AG04449 (cell line): ENCODE measurements at regions not wholly inside any gene's neighbourhood (a gene's known extent, or its start where the extent isn't known, plus 50 kb on each side); places are given as distances from the start of the nearest gene placed in this dataset.

Experiments
- CTCF ChIA-PET: fragments of 350-600 bp; formaldehyde crosslinking; extraction: SDS; loops from one replicate; lab custom pipeline; 2021; ENCODE audit warnings: antibody characterized with exemption; lab: Yijun Ruan, JAX
- POLR2A ChIA-PET: fragments of 400-600, 350-600 bp; formaldehyde crosslinking; extraction: SDS; loops from one replicate; lab custom pipeline; 2020; ENCODE audit warnings: antibody characterized with exemption, inconsistent platforms; lab: Yijun Ruan, JAX
- DNase-seq: peaks from one replicate; pipeline ENCODE4 v3.0.0-alpha.2; 2010; ENCODE audit warnings: low read depth, low spot score
- H3K4me3 ChIP-seq: 2 replicates; pipeline ENCODE4 v1.5.1; 2011; ENCODE audit warnings: low read depth, mild to moderate bottlenecking, control low read depth, low read length
- TF ChIP-seq, protein P1 (sequence below): IDR thresholded peaks from one replicate; pipeline ENCODE4 v1.5.1; 2011; ENCODE audit warnings: mild to moderate bottlenecking, moderate library complexity, low read length, control low read depth, inconsistent platforms; ENCODE audit not compliant: insufficient read depth; ENCODE audit errors: missing control alignments

DNA sequence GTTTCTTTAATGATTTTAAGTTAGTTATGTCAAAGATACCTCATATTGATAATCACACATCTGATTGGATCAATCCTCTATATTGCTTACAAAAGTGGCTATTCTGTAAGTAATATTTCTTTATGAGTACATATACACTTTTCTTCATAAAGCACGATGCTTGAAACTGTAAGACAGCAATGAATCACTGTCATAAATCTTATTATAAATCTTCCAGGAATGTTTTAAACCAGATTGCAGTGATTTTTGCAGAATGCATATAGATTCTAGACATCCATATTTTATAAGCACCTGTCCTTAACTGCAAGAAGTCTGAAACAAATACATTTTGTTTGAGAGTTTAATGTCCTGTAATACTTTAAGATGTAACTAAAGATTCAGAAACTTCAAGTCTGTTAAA lies 367.0 kb upstream of the FANCL start:
- TF ChIP-seq, protein P1, sequence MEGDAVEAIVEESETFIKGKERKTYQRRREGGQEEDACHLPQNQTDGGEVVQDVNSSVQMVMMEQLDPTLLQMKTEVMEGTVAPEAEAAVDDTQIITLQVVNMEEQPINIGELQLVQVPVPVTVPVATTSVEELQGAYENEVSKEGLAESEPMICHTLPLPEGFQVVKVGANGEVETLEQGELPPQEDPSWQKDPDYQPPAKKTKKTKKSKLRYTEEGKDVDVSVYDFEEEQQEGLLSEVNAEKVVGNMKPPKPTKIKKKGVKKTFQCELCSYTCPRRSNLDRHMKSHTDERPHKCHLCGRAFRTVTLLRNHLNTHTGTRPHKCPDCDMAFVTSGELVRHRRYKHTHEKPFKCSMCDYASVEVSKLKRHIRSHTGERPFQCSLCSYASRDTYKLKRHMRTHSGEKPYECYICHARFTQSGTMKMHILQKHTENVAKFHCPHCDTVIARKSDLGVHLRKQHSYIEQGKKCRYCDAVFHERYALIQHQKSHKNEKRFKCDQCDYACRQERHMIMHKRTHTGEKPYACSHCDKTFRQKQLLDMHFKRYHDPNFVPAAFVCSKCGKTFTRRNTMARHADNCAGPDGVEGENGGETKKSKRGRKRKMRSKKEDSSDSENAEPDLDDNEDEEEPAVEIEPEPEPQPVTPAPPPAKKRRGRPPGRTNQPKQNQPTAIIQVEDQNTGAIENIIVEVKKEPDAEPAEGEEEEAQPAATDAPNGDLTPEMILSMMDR = no peak
- CTCF ChIA-PET = no interaction called here
- no peak for DNase-seq
- POLR2A ChIA-PET = no interaction called here
- H3K4me3 ChIP-seq = no peak overlapping the region

DNA sequence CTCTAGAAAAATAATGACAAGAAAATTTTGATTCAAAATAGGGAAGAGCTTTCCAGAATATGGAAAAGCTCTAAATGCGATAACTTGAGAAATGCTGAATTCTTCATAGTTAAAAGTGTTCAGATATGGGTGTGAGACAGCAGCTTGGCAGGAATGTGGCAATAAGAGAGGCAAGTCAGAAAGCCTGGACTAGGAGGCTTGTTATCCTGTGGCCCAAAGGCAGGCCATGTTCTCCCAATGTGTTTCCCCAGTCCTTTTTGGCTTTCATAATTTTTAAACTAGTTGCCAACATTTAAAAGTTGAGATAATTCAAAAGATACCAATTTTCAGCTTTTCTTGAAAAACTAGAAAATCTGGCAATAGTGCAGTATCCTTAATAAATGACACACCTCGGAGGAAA lies 366.3 kb upstream of the FANCL start:
- CTCF ChIA-PET = no interaction called here
- TF ChIP-seq, protein P1 = no peak

DNA sequence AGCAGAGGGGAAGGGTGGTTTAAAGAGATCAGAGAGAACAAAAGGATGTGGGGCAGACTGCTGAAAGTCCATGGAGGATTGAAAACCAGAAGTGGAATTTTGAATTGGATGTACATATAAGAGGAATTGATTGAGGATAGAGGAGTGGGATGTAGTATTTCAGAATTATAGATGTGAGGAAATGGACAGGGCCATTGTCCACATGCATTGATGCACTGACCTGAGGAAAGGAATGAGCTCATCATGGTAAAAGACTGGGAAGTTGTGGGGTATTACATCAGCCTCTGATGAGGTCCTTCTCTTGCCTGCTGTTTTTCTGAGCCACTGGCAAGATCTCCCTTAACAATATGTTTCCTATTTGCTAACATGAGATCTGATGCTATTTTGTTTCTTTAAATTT lies 365.7 kb upstream of the FANCL start:
- POLR2A ChIA-PET = no interaction called here
- TF ChIP-seq, protein P1 = no peak
- H3K4me3 ChIP-seq = no peak overlapping the region
- DNase-seq = no peak
- CTCF ChIA-PET = no interaction called here

More for the DNA sequence above, 366.3 kb upstream of the FANCL start:
- POLR2A ChIA-PET = no interaction called here
- no peak overlapping the region for H3K4me3 ChIP-seq
- no peak for DNase-seq

DNA sequence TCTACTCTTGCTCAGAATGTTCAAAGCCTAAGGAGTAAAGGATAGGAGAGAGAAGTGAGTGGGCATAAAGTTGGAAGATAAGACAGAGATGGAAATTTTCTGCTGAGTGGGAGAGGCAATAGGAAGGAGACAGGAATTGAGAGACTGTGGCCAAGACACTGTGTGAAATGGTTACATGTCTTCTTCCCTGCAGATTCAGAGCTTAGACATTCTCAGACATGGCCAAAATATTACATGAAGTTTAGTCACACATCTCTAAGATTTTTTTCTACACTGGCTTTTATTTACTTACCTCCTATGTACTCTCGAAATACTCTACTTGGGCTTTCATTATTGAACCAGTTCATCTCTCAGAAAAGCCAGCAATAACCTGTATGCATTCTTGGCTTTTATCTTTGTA lies 363.0 kb upstream of the FANCL start:
- ChIA-PET POLR2A (no interaction called here), CTCF (no interaction called here)
- no peak overlapping the region for H3K4me3 ChIP-seq
- TF ChIP-seq, protein P1 = no peak
- DNase-seq = no peak

DNA sequence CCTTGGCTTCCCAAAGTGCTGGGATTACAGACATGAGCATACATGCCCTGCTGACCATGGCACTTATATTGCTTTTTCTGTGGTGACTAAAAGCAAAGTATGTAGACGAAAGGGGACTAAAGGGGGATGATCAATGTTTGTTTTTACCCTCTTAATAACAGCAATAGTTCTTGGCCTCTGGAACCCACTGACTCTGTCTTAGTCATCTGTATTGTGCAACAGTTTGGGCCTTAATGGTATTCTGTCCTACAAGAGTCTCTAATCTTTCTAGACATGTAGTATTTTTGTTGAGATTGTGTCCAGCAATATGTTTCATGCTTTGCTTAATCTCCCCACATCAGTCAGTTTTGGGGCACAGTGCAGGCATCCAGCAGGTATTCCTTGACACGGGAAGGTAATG lies 359.9 kb upstream of the FANCL start:
- DNase-seq = no peak
- CTCF ChIA-PET = no interaction called here
- POLR2A ChIA-PET = no interaction called here
- TF ChIP-seq, protein P1 = no peak
- no peak overlapping the region for H3K4me3 ChIP-seq

DNA sequence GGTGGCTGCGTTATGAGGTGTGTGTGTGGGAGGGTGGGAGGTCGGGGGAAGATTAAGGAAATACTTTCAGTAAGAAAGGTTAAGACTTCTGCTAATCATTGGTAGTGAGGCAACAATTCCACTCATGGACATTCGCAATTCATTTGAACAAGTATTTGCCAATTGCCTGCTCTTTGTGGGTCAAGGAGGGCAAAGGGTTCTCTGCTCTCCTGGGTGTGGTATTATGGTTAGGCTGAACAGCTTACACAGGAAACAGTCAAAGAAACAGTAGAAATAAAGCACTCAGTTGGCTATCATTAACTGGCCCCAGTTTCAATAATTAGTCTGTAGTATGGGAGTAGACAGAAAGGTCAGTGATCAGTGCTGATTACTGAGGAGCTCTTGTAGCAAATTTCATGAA lies 357.0 kb upstream of the FANCL start:
- ChIA-PET CTCF (no interaction called here), POLR2A (no interaction called here)

More for the DNA sequence above, 357.0 kb upstream of the FANCL start:
- DNase-seq = no peak
- no peak overlapping the region for H3K4me3 ChIP-seq
- TF ChIP-seq, protein P1 = no peak
